ENCODE measurements at regions not wholly inside any gene's neighbourhood (a gene's known extent, or its start where the extent isn't known, plus 50 kb on each side); places are given as distances from the start of the nearest gene placed in this dataset.

- TF ChIP-seq, protein P1, sequence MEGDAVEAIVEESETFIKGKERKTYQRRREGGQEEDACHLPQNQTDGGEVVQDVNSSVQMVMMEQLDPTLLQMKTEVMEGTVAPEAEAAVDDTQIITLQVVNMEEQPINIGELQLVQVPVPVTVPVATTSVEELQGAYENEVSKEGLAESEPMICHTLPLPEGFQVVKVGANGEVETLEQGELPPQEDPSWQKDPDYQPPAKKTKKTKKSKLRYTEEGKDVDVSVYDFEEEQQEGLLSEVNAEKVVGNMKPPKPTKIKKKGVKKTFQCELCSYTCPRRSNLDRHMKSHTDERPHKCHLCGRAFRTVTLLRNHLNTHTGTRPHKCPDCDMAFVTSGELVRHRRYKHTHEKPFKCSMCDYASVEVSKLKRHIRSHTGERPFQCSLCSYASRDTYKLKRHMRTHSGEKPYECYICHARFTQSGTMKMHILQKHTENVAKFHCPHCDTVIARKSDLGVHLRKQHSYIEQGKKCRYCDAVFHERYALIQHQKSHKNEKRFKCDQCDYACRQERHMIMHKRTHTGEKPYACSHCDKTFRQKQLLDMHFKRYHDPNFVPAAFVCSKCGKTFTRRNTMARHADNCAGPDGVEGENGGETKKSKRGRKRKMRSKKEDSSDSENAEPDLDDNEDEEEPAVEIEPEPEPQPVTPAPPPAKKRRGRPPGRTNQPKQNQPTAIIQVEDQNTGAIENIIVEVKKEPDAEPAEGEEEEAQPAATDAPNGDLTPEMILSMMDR (conservative IDR thresholded peaks at IDR 0.05; ENCODE audit: low read length), result no peak
- TF ChIP-seq EZH2phosphoT487 (IDR thresholded peaks at IDR 0.05; ENCODE audit: borderline replicate concordance, low read depth, low read length), result no peak
These were observed 368.5 kb downstream of the KIF2B start for GRCh38 chr17:54191261-54191660.
